ENCODE measurements at regions not wholly inside any gene's neighbourhood (a gene's known extent, or its start where the extent isn't known, plus 50 kb on each side); places are given as distances from the start of the nearest gene placed in this dataset.

GRCh38 chr5:12022444-12022843 lies 118.2 kb upstream of the CTNND2 start:
- no peaks in the 10 kb centered on the region for H3K36me3 Mint-ChIP-seq (ENCODE audit: low read depth)
- DNase-seq (no peak), ATAC-seq (no peak)
- H3K9me3 Mint-ChIP-seq (ENCODE audit: insufficient read depth) = no peaks in the 10 kb centered on the region
- H3K27ac Mint-ChIP-seq = no peak overlapping the region
- CTCF ChIA-PET = no interaction called here
- H3K27me3 Mint-ChIP-seq (ENCODE audit: low read depth) = no peaks in the 10 kb centered on the region
- POLR2A ChIA-PET = no interaction called here
- no peak overlapping the region for H3K4me3 Mint-ChIP-seq
- H3K4me1 Mint-ChIP-seq (ENCODE audit: low read depth) = no peaks in the 10 kb centered on the region

GRCh38 chr5:12019306-12019705 lies 115.1 kb upstream of the CTNND2 start:
- ATAC-seq (no peak), DNase-seq (no peak)
- Mint-ChIP-seq H3K4me3 (no peak overlapping the region), H3K36me3 (ENCODE audit: low read depth) (no peaks in the 10 kb centered on the region), H3K27me3 (ENCODE audit: low read depth) (no peaks in the 10 kb centered on the region), H3K9me3 (ENCODE audit: insufficient read depth) (no peaks in the 10 kb centered on the region), H3K4me1 (ENCODE audit: low read depth) (no peaks in the 10 kb centered on the region), H3K27ac (no peak overlapping the region)
- POLR2A ChIA-PET = no interaction called here
- CTCF ChIA-PET = no interaction called here

GRCh38 chr5:12017007-12017406 lies 112.8 kb upstream of the CTNND2 start:
- DNase-seq (no peak), ATAC-seq (no peak)
- Mint-ChIP-seq H3K4me1 (ENCODE audit: low read depth) (no peaks in the 10 kb centered on the region), H3K9me3 (ENCODE audit: insufficient read depth) (peaks cover 5% of the 10 kb centered on the region), H3K27ac (no peak overlapping the region), H3K27me3 (ENCODE audit: low read depth) (no peaks in the 10 kb centered on the region), H3K36me3 (ENCODE audit: low read depth) (no peaks in the 10 kb centered on the region), H3K4me3 (no peak overlapping the region)
- POLR2A ChIA-PET = no interaction called here
- CTCF ChIA-PET = no interaction called here

GRCh38 chr5:12016159-12016746 lies 112.0 kb upstream of the CTNND2 start:
- ChIA-PET CTCF (no interaction called here), POLR2A (no interaction called here)
- Mint-ChIP-seq H3K4me1 (ENCODE audit: low read depth) (no peaks in the 10 kb centered on the region), H3K36me3 (ENCODE audit: low read depth) (no peaks in the 10 kb centered on the region), H3K27me3 (ENCODE audit: low read depth) (no peaks in the 10 kb centered on the region), H3K27ac (no peak overlapping the region), H3K9me3 (ENCODE audit: insufficient read depth) (peaks cover 5% of the 10 kb centered on the region), H3K4me3 (no peak overlapping the region)
- ATAC-seq (no peak), DNase-seq (no peak)

- ATAC-seq = no peak
- CTCF ChIA-PET = interaction anchor here (1.9 kb wide), 1 partner anchor 10 kb away, joined by 5 read pairs; no protein-coding TSS in a partner anchor
These were observed 109.1 kb upstream of the CTNND2 start for GRCh38 chr5:12013351-12013750.

GRCh38 chr5:12003680-12004079 lies 99.4 kb upstream of the CTNND2 start:
- no peak overlapping the region for H3K4me3 Mint-ChIP-seq
- no peak for ATAC-seq
- H3K9me3 Mint-ChIP-seq (ENCODE audit: insufficient read depth) = no peaks in the 10 kb centered on the region
- no peaks in the 10 kb centered on the region for H3K4me1 Mint-ChIP-seq (ENCODE audit: low read depth)
- H3K27me3 Mint-ChIP-seq (ENCODE audit: low read depth) = no peaks in the 10 kb centered on the region
- no peak for DNase-seq
- CTCF ChIA-PET = no interaction called here
- H3K36me3 Mint-ChIP-seq (ENCODE audit: low read depth) = no peaks in the 10 kb centered on the region
- POLR2A ChIA-PET = no interaction called here
- no peak overlapping the region for H3K27ac Mint-ChIP-seq

More at GRCh38 chr5:12013351-12013750, 109.1 kb upstream of the CTNND2 start:
- Mint-ChIP-seq H3K27me3 (ENCODE audit: low read depth) (no peaks in the 10 kb centered on the region), H3K27ac (no peak overlapping the region), H3K4me1 (ENCODE audit: low read depth) (no peaks in the 10 kb centered on the region), H3K4me3 (no peak overlapping the region), H3K36me3 (ENCODE audit: low read depth) (no peaks in the 10 kb centered on the region), H3K9me3 (ENCODE audit: insufficient read depth) (peaks cover 5% of the 10 kb centered on the region)
- POLR2A ChIA-PET = no interaction called here
- DNase-seq = no peak

- no peak for ATAC-seq
- Mint-ChIP-seq H3K27me3 (ENCODE audit: low read depth) (no peaks in the 10 kb centered on the region), H3K4me1 (ENCODE audit: low read depth) (no peaks in the 10 kb centered on the region), H3K9me3 (ENCODE audit: insufficient read depth) (no peaks in the 10 kb centered on the region), H3K27ac (no peak overlapping the region), H3K4me3 (no peak overlapping the region), H3K36me3 (ENCODE audit: low read depth) (no peaks in the 10 kb centered on the region)
- ChIA-PET POLR2A (no interaction called here), CTCF (no interaction called here)
- no peak for DNase-seq
These were observed 94.2 kb upstream of the CTNND2 start for GRCh38 chr5:11998397-11998796.

- H3K4me3 Mint-ChIP-seq = no peak overlapping the region
- ChIA-PET CTCF (no interaction called here), POLR2A (no interaction called here)
- no peaks in the 10 kb centered on the region for H3K27me3 Mint-ChIP-seq (ENCODE audit: low read depth)
- H3K27ac Mint-ChIP-seq = no peak overlapping the region
- DNase-seq (no peak), ATAC-seq (no peak)
- no peaks in the 10 kb centered on the region for H3K36me3 Mint-ChIP-seq (ENCODE audit: low read depth)
- no peaks in the 10 kb centered on the region for H3K4me1 Mint-ChIP-seq (ENCODE audit: low read depth)
- H3K9me3 Mint-ChIP-seq (ENCODE audit: insufficient read depth) = no peaks in the 10 kb centered on the region
These were observed 93.7 kb upstream of the CTNND2 start for GRCh38 chr5:11997942-11998341.

GRCh38 chr5:11992518-11992917 lies 88.3 kb upstream of the CTNND2 start:
- Mint-ChIP-seq H3K4me1 (ENCODE audit: low read depth) (no peaks in the 10 kb centered on the region), H3K27me3 (ENCODE audit: low read depth) (no peaks in the 10 kb centered on the region), H3K4me3 (no peak overlapping the region), H3K27ac (no peak overlapping the region), H3K36me3 (ENCODE audit: low read depth) (no peaks in the 10 kb centered on the region), H3K9me3 (ENCODE audit: insufficient read depth) (no peaks in the 10 kb centered on the region)
- no peak for ATAC-seq
- POLR2A ChIA-PET = no interaction called here
- CTCF ChIA-PET = no interaction called here
- no peak for DNase-seq

- ChIA-PET POLR2A (no interaction called here), CTCF (no interaction called here)
- Mint-ChIP-seq H3K36me3 (ENCODE audit: low read depth) (no peaks in the 10 kb centered on the region), H3K9me3 (ENCODE audit: insufficient read depth) (no peaks in the 10 kb centered on the region), H3K4me3 (no peak overlapping the region), H3K27ac (no peak overlapping the region), H3K27me3 (ENCODE audit: low read depth) (no peaks in the 10 kb centered on the region), H3K4me1 (ENCODE audit: low read depth) (no peaks in the 10 kb centered on the region)
- DNase-seq (no peak), ATAC-seq (no peak)
These were observed 81.7 kb upstream of the CTNND2 start for GRCh38 chr5:11985993-11986392.

- ChIA-PET CTCF (no interaction called here), POLR2A (no interaction called here)
- DNase-seq (no peak), ATAC-seq (no peak)
- Mint-ChIP-seq H3K36me3 (ENCODE audit: low read depth) (no peaks in the 10 kb centered on the region), H3K27me3 (ENCODE audit: low read depth) (no peaks in the 10 kb centered on the region), H3K4me1 (ENCODE audit: low read depth) (no peaks in the 10 kb centered on the region), H3K9me3 (ENCODE audit: insufficient read depth) (no peaks in the 10 kb centered on the region), H3K27ac (no peak overlapping the region), H3K4me3 (no peak overlapping the region)
These were observed 80.0 kb upstream of the CTNND2 start for GRCh38 chr5:11984196-11984595.

- Mint-ChIP-seq H3K4me1 (ENCODE audit: low read depth) (no peaks in the 10 kb centered on the region), H3K4me3 (no peak overlapping the region), H3K27ac (no peak overlapping the region), H3K27me3 (ENCODE audit: low read depth) (no peaks in the 10 kb centered on the region), H3K36me3 (ENCODE audit: low read depth) (no peaks in the 10 kb centered on the region), H3K9me3 (ENCODE audit: insufficient read depth) (no peaks in the 10 kb centered on the region)
- ATAC-seq (no peak), DNase-seq (no peak)
- ChIA-PET POLR2A (no interaction called here), CTCF (no interaction called here)
These were observed 77.7 kb upstream of the CTNND2 start for GRCh38 chr5:11981986-11982385.

- no peak for ATAC-seq
- no peaks in the 10 kb centered on the region for H3K4me1 Mint-ChIP-seq (ENCODE audit: low read depth)
- DNase-seq = no peak
- no peaks in the 10 kb centered on the region for H3K27me3 Mint-ChIP-seq (ENCODE audit: low read depth)
- H3K4me3 Mint-ChIP-seq = no peak overlapping the region
- H3K9me3 Mint-ChIP-seq (ENCODE audit: insufficient read depth) = no peaks in the 10 kb centered on the region
- CTCF ChIA-PET = no interaction called here
- H3K27ac Mint-ChIP-seq = no peak overlapping the region
- POLR2A ChIA-PET = no interaction called here
- no peaks in the 10 kb centered on the region for H3K36me3 Mint-ChIP-seq (ENCODE audit: low read depth)
These were observed 73.7 kb upstream of the CTNND2 start for GRCh38 chr5:11977904-11978303.
